SH-SY5Y (cell line): ENCODE measurements at regions not wholly inside any gene's neighbourhood (a gene's known extent, or its start where the extent isn't known, plus 50 kb on each side); places are given as distances from the start of the nearest gene placed in this dataset.

ENCODE experiments used
- GATA2 ChIP-seq: IDR thresholded peaks from 2 replicates; pipeline ENCODE4 v1.6.1; 2011; ENCODE audit warnings: mild to moderate bottlenecking, low read depth, low read length
- GATA3 ChIP-seq: IDR thresholded peaks from 2 replicates; pipeline ENCODE4 v1.6.1; 2011; ENCODE audit warnings: low read depth, mild to moderate bottlenecking, low read length, moderate library complexity

GRCh38 chr9:95370064-95370463, 52.6 kb upstream of the FANCC start:
- TF ChIP-seq GATA2 (no peak), GATA3 (no peak)
